H1 (cell line): ENCODE measurements at regions not wholly inside any gene's neighbourhood (a gene's known extent, or its start where the extent isn't known, plus 50 kb on each side); places are given as distances from the start of the nearest gene placed in this dataset.

Experiments used
- ASH2L ChIP-seq: fragments of 200-600, 300-600 bp; sonication (generic); IDR thresholded peaks from one replicate; pipeline ENCODE4 v1.7.1; 2017; ENCODE audit warnings: low read length
- CEBPB ChIP-seq: IDR thresholded peaks from 2 replicates; pipeline ENCODE4 v1.6.1; 2012; ENCODE audit warnings: low read depth, low read length
- CHD2 ChIP-seq: IDR thresholded peaks from 2 replicates; pipeline ENCODE4 v1.6.1; 2012; ENCODE audit warnings: low read length, improper control_type of control experiment
- CHD7 ChIP-seq: fragments of 300-600 bp; sonication (generic); IDR thresholded peaks from 2 replicates; pipeline ENCODE4 v1.7.1; 2012; ENCODE audit warnings: low read length, moderate library complexity, mild to moderate bottlenecking, inconsistent platforms; ENCODE audit not compliant: insufficient replicate concordance
- EP300 ChIP-seq, 2 experiments: IDR thresholded peaks; 1 replicate in 1 of 2; 2 replicates in 1 of 2; pipeline ENCODE4 v1.6.1; 2011 to 2012; ENCODE audit warnings: low read depth in 2 of 2, low read length in 2 of 2, mild to moderate bottlenecking in 2 of 2, borderline replicate concordance in 1 of 2, inconsistent platforms in 1 of 2, moderate library complexity in 1 of 2
- FOSL1 ChIP-seq: IDR thresholded peaks from 2 replicates; pipeline ENCODE4 v1.6.1; 2011; ENCODE audit warnings: mild to moderate bottlenecking, low read depth, low read length, moderate library complexity; ENCODE audit not compliant: insufficient read depth
- JUN ChIP-seq: IDR thresholded peaks from 2 replicates; pipeline ENCODE4 v1.6.1; 2011; ENCODE audit warnings: low read depth, mild to moderate bottlenecking, improper control_type of control experiment, low read length
- POU5F1 ChIP-seq: IDR thresholded peaks from 2 replicates; pipeline ENCODE4 v1.6.1; 2011; ENCODE audit warnings: low read depth, mild to moderate bottlenecking, low read length, moderate library complexity
- SIN3A ChIP-seq, 2 experiments: IDR thresholded peaks in 1 of 2; conservative IDR thresholded peaks in 1 of 2; 2 replicates each; pipeline ENCODE4 v1.6.1; 2011 to 2012; ENCODE audit warnings: low read length in 2 of 2, improper control_type of control experiment in 1 of 2, low read depth in 1 of 2, mild to moderate bottlenecking in 1 of 2
- SP4 ChIP-seq: IDR thresholded peaks from 2 replicates; pipeline ENCODE4 v1.6.1; 2012; ENCODE audit warnings: low read length, inconsistent platforms
- TCF12 ChIP-seq: IDR thresholded peaks from 2 replicates; pipeline ENCODE4 v1.6.1; 2011; ENCODE audit warnings: low read depth, mild to moderate bottlenecking, low read length
- USF2 ChIP-seq: IDR thresholded peaks from 2 replicates; pipeline ENCODE4 v1.6.1; 2011; ENCODE audit warnings: low read length, improper control_type of control experiment

- TF ChIP-seq CHD7 (no peak), CHD2 (no peak), FOSL1 (no peak), ASH2L (no peak), JUN (no peak), POU5F1 (no peak), USF2 (no peak), CEBPB (no peak), TCF12 (no peak), SP4 (no peak), EP300 (IDR thresholded peaks at IDR 0.05; ENCODE audit: borderline replicate concordance in 1 of 2, low read depth in 2 of 2, low read length in 2 of 2) (no peak), SIN3A (conservative IDR thresholded peaks at IDR 0.05 in 1 of 2, IDR thresholded peaks at IDR 0.05 in 1 of 2; ENCODE audit: low read depth in 1 of 2, low read length in 2 of 2) (no peak)
Observed at GRCh38 chrX:20527041-20527440, 260.3 kb upstream of the RPS6KA3 start (continued).
